ENCODE measurements at regions not wholly inside any gene's neighbourhood (a gene's known extent, or its start where the extent isn't known, plus 50 kb on each side); places are given as distances from the start of the nearest gene placed in this dataset.

- DNase-seq, result no peak
Observed at GRCh38 chr1:39141925-39142324, 62.6 kb upstream of the MACF1 start.

- no peak for DNase-seq
Observed at GRCh38 chr1:39142401-39143060, 62.0 kb upstream of the MACF1 start.

- no peak for DNase-seq
Observed at GRCh38 chr1:39144924-39145323, 59.6 kb upstream of the MACF1 start.

GRCh38 chr1:39145331-39145965 lies 59.0 kb upstream of the MACF1 start:
- no peak for DNase-seq

- DNase-seq, result no peak
Observed at GRCh38 chr1:39146681-39147080, 57.8 kb upstream of the MACF1 start.

GRCh38 chr1:39147099-39148025 lies 57.1 kb upstream of the MACF1 start:
- DNase-seq, result no peak

- no peak for DNase-seq
Observed at GRCh38 chr1:39148942-39149341, 55.6 kb upstream of the MACF1 start.

- DNase-seq, result no peak
Observed at GRCh38 chr1:39149509-39149908, 55.0 kb upstream of the MACF1 start.

GRCh38 chr1:39150779-39151178 lies 53.7 kb upstream of the MACF1 start:
- DNase-seq, result no peak

GRCh38 chr1:39151267-39151666 lies 53.2 kb upstream of the MACF1 start:
- DNase-seq, result no peak

GRCh38 chr1:39152923-39153322 lies 51.6 kb upstream of the MACF1 start:
- no peak for DNase-seq

GRCh38 chr1:39153684-39154083 lies 50.8 kb upstream of the MACF1 start:
- DNase-seq, result no peak

- DNase-seq, result no peak
Observed at GRCh38 chr1:39154553-39155421, 49.7 kb upstream of the MACF1 start.
